ENCODE measurements at regions not wholly inside any gene's neighbourhood (a gene's known extent, or its start where the extent isn't known, plus 50 kb on each side); places are given as distances from the start of the nearest gene placed in this dataset.

- TF ChIP-seq CHD7 (IDR thresholded peaks at IDR 0.05; ENCODE audit: insufficient replicate concordance, low read length) (no peak), KDM4A (IDR thresholded peaks at IDR 0.05; ENCODE audit: low read depth, low read length, severe bottlenecking) (no peak), PHF8 (conservative IDR thresholded peaks at IDR 0.05; ENCODE audit: low read depth, low read length) (no peak), CTBP2 (IDR thresholded peaks at IDR 0.05; ENCODE audit: borderline replicate concordance, insufficient read depth, insufficient read length, low read length) (no peak), BCL11A (IDR thresholded peaks at IDR 0.05; ENCODE audit: low read depth in 2 of 2, low read length in 2 of 2) (no peak), TEAD4 (IDR thresholded peaks at IDR 0.05; ENCODE audit: low read depth, low read length) (no peak), MAX (IDR thresholded peaks at IDR 0.05) (no peak), BRCA1 (IDR thresholded peaks at IDR 0.05; ENCODE audit: low read depth, low read length) (no peak), SP2 (IDR thresholded peaks at IDR 0.05; ENCODE audit: low read length) (no peak), CBX8 (IDR thresholded peaks at IDR 0.05; ENCODE audit: borderline replicate concordance, low read depth, low read length) (no peak), ATF3 (IDR thresholded peaks at IDR 0.05; ENCODE audit: insufficient read depth, low read depth, low read length) (no peak)
These were observed 439.8 kb downstream of the TDRD3 start (continued) for GRCh38 chr13:60836821-60837220.
